CD1c-positive myeloid dendritic cell (primary cell): ENCODE measurements at regions not wholly inside any gene's neighbourhood (a gene's known extent, or its start where the extent isn't known, plus 50 kb on each side); places are given as distances from the start of the nearest gene placed in this dataset.
"Not testable (repeated sequence)": the region's sequence is repeated elsewhere in the genome, so short reads cannot be mapped to it uniquely, and the experiment has no call there.

Experiments
- DNase-seq: peaks from one replicate; pipeline ENCODE4 v3.0.0-alpha.2; 2016; ENCODE audit errors: extremely low spot score

GRCh38 chr9:88870627-88871026, 120.6 kb upstream of the S1PR3 start:
- DNase-seq, result no peak

GRCh38 chr9:88871669-88872068, 119.6 kb upstream of the S1PR3 start:
- DNase-seq, result no peak

- DNase-seq, result no peak
Observed at GRCh38 chr9:88872192-88872946, 118.9 kb upstream of the S1PR3 start.

- DNase-seq, result no peak
Observed at GRCh38 chr9:88873635-88874034, 117.6 kb upstream of the S1PR3 start.

GRCh38 chr9:88874391-88874790, 116.9 kb upstream of the S1PR3 start:
- DNase-seq, result no peak

GRCh38 chr9:88875400-88876120, 115.7 kb upstream of the S1PR3 start:
- DNase-seq, result peak; percentile 17

GRCh38 chr9:88880199-88880598, 111.1 kb upstream of the S1PR3 start:
- no peak for DNase-seq

GRCh38 chr9:88884291-88884690, 107.0 kb upstream of the S1PR3 start:
- not testable (repeated sequence) for DNase-seq

GRCh38 chr9:88886762-88887161, 104.5 kb upstream of the S1PR3 start:
- DNase-seq, result not testable (repeated sequence)

GRCh38 chr9:88889386-88889785, 101.9 kb upstream of the S1PR3 start:
- peak; percentile 19 for DNase-seq

GRCh38 chr9:88890546-88890945, 100.7 kb upstream of the S1PR3 start:
- no peak for DNase-seq

GRCh38 chr9:88891040-88891439, 100.2 kb upstream of the S1PR3 start:
- peak; percentile 49 for DNase-seq

- no peak for DNase-seq
Observed at GRCh38 chr9:88892724-88893123, 98.5 kb upstream of the S1PR3 start.

- peak; percentile 7 for DNase-seq
Observed at GRCh38 chr9:88897081-88897480, 94.2 kb upstream of the S1PR3 start.

- no peak for DNase-seq
Observed at GRCh38 chr9:88898039-88898720, 93.1 kb upstream of the S1PR3 start.

GRCh38 chr9:88905506-88905905, 85.8 kb upstream of the S1PR3 start:
- no peak for DNase-seq

- DNase-seq, result no peak
Observed at GRCh38 chr9:88915916-88916315, 75.4 kb upstream of the S1PR3 start.

GRCh38 chr9:88916894-88917293, 74.4 kb upstream of the S1PR3 start:
- no peak for DNase-seq

GRCh38 chr9:88917375-88917774, 73.9 kb upstream of the S1PR3 start:
- no peak for DNase-seq

- not testable (repeated sequence) for DNase-seq
Observed at GRCh38 chr9:88918537-88918936, 72.7 kb upstream of the S1PR3 start.

- DNase-seq, result no peak
Observed at GRCh38 chr9:88920645-88921044, 70.6 kb upstream of the S1PR3 start.

GRCh38 chr9:88922091-88922490, 69.2 kb upstream of the S1PR3 start:
- no peak for DNase-seq

- DNase-seq, result no peak
Observed at GRCh38 chr9:88923092-88923491, 68.2 kb upstream of the S1PR3 start.
